ENCODE measurements at regions not wholly inside any gene's neighbourhood (a gene's known extent, or its start where the extent isn't known, plus 50 kb on each side); places are given as distances from the start of the nearest gene placed in this dataset.
A peak's percentile ranks its signal among the peaks of the same experiment; 100 is the strongest.
"Not testable (repeated sequence)": the region's sequence is repeated elsewhere in the genome, so short reads cannot be mapped to it uniquely, and the experiment has no call there.

GRCh38 chr4:57195622-57196021 is 85.4 kb upstream of the IGFBP7 start:
- CTCF ChIA-PET: no interaction called here
- H3K9me3 Mint-ChIP-seq (ENCODE audit: low read depth): no peaks in the 10 kb centered on the region
- H3K27ac Mint-ChIP-seq: no peak overlapping the region
- no peak overlapping the region for H3K4me3 Mint-ChIP-seq
- ATAC-seq (no peak), DNase-seq (no peak)
- peaks cover 1% of the 10 kb centered on the region for H3K36me3 Mint-ChIP-seq
- peaks cover 34% of the 10 kb centered on the region for H3K27me3 Mint-ChIP-seq
- no peaks in the 10 kb centered on the region for H3K4me1 Mint-ChIP-seq

GRCh38 chr4:57194068-57194611 is 84.0 kb upstream of the IGFBP7 start:
- no peaks in the 10 kb centered on the region for H3K9me3 Mint-ChIP-seq (ENCODE audit: low read depth)
- CTCF ChIA-PET: no interaction called here
- ATAC-seq (no peak), DNase-seq (no peak)
- H3K4me3 Mint-ChIP-seq: no peak overlapping the region
- H3K36me3 Mint-ChIP-seq: peaks cover 1% of the 10 kb centered on the region
- no peak overlapping the region for H3K27ac Mint-ChIP-seq
- H3K27me3 Mint-ChIP-seq: peaks cover 34% of the 10 kb centered on the region
- H3K4me1 Mint-ChIP-seq: no peaks in the 10 kb centered on the region

- Mint-ChIP-seq H3K27ac (no peak overlapping the region), H3K4me3 (no peak overlapping the region), H3K36me3 (peaks cover 1% of the 10 kb centered on the region), H3K27me3 (peaks cover 30% of the 10 kb centered on the region), H3K9me3 (ENCODE audit: low read depth) (no peaks in the 10 kb centered on the region), H3K4me1 (no peaks in the 10 kb centered on the region)
- CTCF ChIA-PET: no interaction called here
- DNase-seq (no peak), ATAC-seq (no peak)
Measured at GRCh38 chr4:57193209-57193810, 83.1 kb upstream of the IGFBP7 start.

GRCh38 chr4:57191523-57192034 is 81.4 kb upstream of the IGFBP7 start:
- DNase-seq (no peak), ATAC-seq (no peak)
- H3K27ac Mint-ChIP-seq: no peak overlapping the region
- no peaks in the 10 kb centered on the region for H3K4me1 Mint-ChIP-seq
- H3K36me3 Mint-ChIP-seq: peaks cover 1% of the 10 kb centered on the region
- H3K9me3 Mint-ChIP-seq (ENCODE audit: low read depth): no peaks in the 10 kb centered on the region
- peaks cover 27% of the 10 kb centered on the region for H3K27me3 Mint-ChIP-seq
- CTCF ChIA-PET: interaction anchor here (1.3 to 3.2 kb wide), 2 partner anchors 25 to 28 kb away, joined by 4 to 16 read pairs; no protein-coding TSS in a partner anchor
- no peak overlapping the region for H3K4me3 Mint-ChIP-seq

GRCh38 chr4:57190601-57191481 is 80.7 kb upstream of the IGFBP7 start:
- Mint-ChIP-seq H3K4me3 (no peak overlapping the region), H3K9me3 (ENCODE audit: low read depth) (no peaks in the 10 kb centered on the region), H3K4me1 (no peaks in the 10 kb centered on the region), H3K27me3 (peaks cover 22% of the 10 kb centered on the region), H3K27ac (no peak overlapping the region), H3K36me3 (peaks cover 1% of the 10 kb centered on the region)
- CTCF ChIA-PET: interaction anchor here (1.3 to 3.2 kb wide), 2 partner anchors 26 to 27 kb away, joined by 4 to 16 read pairs; no protein-coding TSS in a partner anchor
- DNase-seq (no peak), ATAC-seq (no peak)

- Mint-ChIP-seq H3K27me3 (peaks cover 2% of the 10 kb centered on the region), H3K27ac (no peak overlapping the region), H3K4me1 (no peaks in the 10 kb centered on the region), H3K9me3 (ENCODE audit: low read depth) (no peaks in the 10 kb centered on the region), H3K4me3 (no peak overlapping the region), H3K36me3 (no peaks in the 10 kb centered on the region)
- ATAC-seq (no peak), DNase-seq (no peak)
- CTCF ChIA-PET: interaction anchor here (0.7 kb wide), 1 partner anchor 23 kb away, joined by 3 read pairs; no protein-coding TSS in a partner anchor
Measured at GRCh38 chr4:57187246-57187645, 77.1 kb upstream of the IGFBP7 start.

GRCh38 chr4:57184378-57185029 is 74.3 kb upstream of the IGFBP7 start:
- Mint-ChIP-seq H3K4me1 (no peaks in the 10 kb centered on the region), H3K27me3 (no peaks in the 10 kb centered on the region), H3K9me3 (ENCODE audit: low read depth) (no peaks in the 10 kb centered on the region), H3K27ac (no peak overlapping the region), H3K4me3 (no peak overlapping the region), H3K36me3 (no peaks in the 10 kb centered on the region)
- DNase-seq (no peak), ATAC-seq (no peak)
- CTCF ChIA-PET: no interaction called here

- no peaks in the 10 kb centered on the region for H3K4me1 Mint-ChIP-seq
- ATAC-seq (no peak), DNase-seq (no peak)
- no peaks in the 10 kb centered on the region for H3K27me3 Mint-ChIP-seq
- H3K9me3 Mint-ChIP-seq (ENCODE audit: low read depth): no peaks in the 10 kb centered on the region
- H3K36me3 Mint-ChIP-seq: no peaks in the 10 kb centered on the region
- H3K4me3 Mint-ChIP-seq: no peak overlapping the region
- no peak overlapping the region for H3K27ac Mint-ChIP-seq
- CTCF ChIA-PET: interaction anchor here (0.8 kb wide), 1 partner anchor 19 kb away, joined by 3 read pairs; no protein-coding TSS in a partner anchor
Measured at GRCh38 chr4:57182132-57182874, 72.1 kb upstream of the IGFBP7 start.

- H3K4me1 Mint-ChIP-seq; CTCF ChIA-PET; H3K27ac Mint-ChIP-seq; DNase-seq; H3K9me3 Mint-ChIP-seq (ENCODE audit: low read depth); H3K4me3 Mint-ChIP-seq; H3K27me3 Mint-ChIP-seq; ATAC-seq; H3K36me3 Mint-ChIP-seq: not testable (repeated sequence)
Measured at GRCh38 chr4:57173136-57173535, 63.0 kb upstream of the IGFBP7 start.

- Mint-ChIP-seq H3K9me3 (ENCODE audit: low read depth) (no peaks in the 10 kb centered on the region), H3K4me1 (no peaks in the 10 kb centered on the region), H3K4me3 (no peak overlapping the region), H3K27ac (no peak overlapping the region), H3K36me3 (no peaks in the 10 kb centered on the region), H3K27me3 (peaks cover 2% of the 10 kb centered on the region)
- DNase-seq (no peak), ATAC-seq (no peak)
- CTCF ChIA-PET: no interaction called here
Measured at GRCh38 chr4:57172065-57172464, 61.9 kb upstream of the IGFBP7 start.

GRCh38 chr4:57168982-57169381 is 58.8 kb upstream of the IGFBP7 start:
- Mint-ChIP-seq H3K4me1 (peaks cover 5% of the 10 kb centered on the region), H3K4me3 (no peak overlapping the region), H3K36me3 (no peaks in the 10 kb centered on the region), H3K27me3 (peaks cover 17% of the 10 kb centered on the region), H3K9me3 (ENCODE audit: low read depth) (no peaks in the 10 kb centered on the region), H3K27ac (no peak overlapping the region)
- CTCF ChIA-PET: no interaction called here
- no peak for DNase-seq
- no peak for ATAC-seq

GRCh38 chr4:57163530-57164459 is 53.6 kb upstream of the IGFBP7 start:
- Mint-ChIP-seq H3K27me3 (peaks cover 25% of the 10 kb centered on the region), H3K9me3 (ENCODE audit: low read depth) (no peaks in the 10 kb centered on the region), H3K4me3 (peak overlapping the region; percentile 75), H3K4me1 (peaks cover 14% of the 10 kb centered on the region), H3K36me3 (no peaks in the 10 kb centered on the region), H3K27ac (peak overlapping the region; percentile 54)
- CTCF ChIA-PET: interaction anchor here (0.5 to 3.2 kb wide), 28 partner anchors 10 to 1522 kb away, joined by 3 to 16 read pairs (median 3); no protein-coding TSS in a partner anchor
- DNase-seq: peak; percentile 77
- ATAC-seq: peak; percentile 97
